SK-N-SH (cell line): ENCODE measurements at regions not wholly inside any gene's neighbourhood (a gene's known extent, or its start where the extent isn't known, plus 50 kb on each side); places are given as distances from the start of the nearest gene placed in this dataset.

Source experiments
- CTCF ChIA-PET: fragments of 300-600, 350-600 bp; formaldehyde crosslinking; extraction: SDS; loops from one replicate; lab custom pipeline; 2021; lab: Yijun Ruan, JAX
- POLR2A ChIA-PET: fragments of 350-600 bp; sonication (Branson Sonifier 250); formaldehyde crosslinking; extraction: SDS; loops from one replicate; lab custom pipeline; 2020; ENCODE audit warnings: antibody characterized with exemption, inconsistent platforms; lab: Yijun Ruan, JAX
- DNase-seq: peaks from one replicate; pipeline ENCODE4 v3.0.0; 2012
- H2AFZ ChIP-seq: fragments of 200-600 bp; sonication (generic); 2 replicates; pipeline ENCODE4 v1.8.1; 2016; ENCODE audit warnings: antibody characterized with exemption, mild to moderate bottlenecking, low read depth
- H3F3A ChIP-seq: fragments of 200-600 bp; sonication (generic); replicated peaks from 2 replicates; pipeline ENCODE3; 2016; ENCODE audit warnings: antibody characterized with exemption, mild to moderate bottlenecking; ENCODE audit not compliant: insufficient read depth
- H3K27ac ChIP-seq, 2 experiments: fragments of 200-500 bp in 1 of 2; fragments of 200-600 bp in 1 of 2; sonication (Bioruptor generic) in 1 of 2; sonication (generic), shearing (Covaris generic) in 1 of 2; 2 replicates each; pipeline versions ENCODE4 v1.5.1 to v1.6.1; 2014 to 2016; ENCODE audit warnings: low read depth in 2 of 2, inconsistent platforms in 1 of 2, low read length in 1 of 2, mild to moderate bottlenecking in 1 of 2, mixed read lengths in 1 of 2
- H3K27me3 ChIP-seq: fragments of 200-600 bp; sonication (generic), shearing (Covaris generic); 2 replicates; pipeline ENCODE4 v1.6.1; 2016; ENCODE audit warnings: mixed run types; ENCODE audit not compliant: insufficient read depth
- H3K36me3 ChIP-seq, 2 experiments: fragments of 200-500 bp in 1 of 2; fragments of 200-600 bp in 1 of 2; sonication (Bioruptor generic) in 1 of 2; sonication (generic) in 1 of 2; replicated peaks in 1 of 2; 2 replicates each; pipeline versions ENCODE3 to v1.5.1; 2014 to 2016; ENCODE audit warnings: low read length in 1 of 2, mild to moderate bottlenecking in 1 of 2; ENCODE audit not compliant: insufficient read depth in 2 of 2, control insufficient read depth in 1 of 2
- H3K4me1 ChIP-seq, 2 experiments: fragments of 200-500 bp in 1 of 2; fragments of 200-600 bp in 1 of 2; sonication (Bioruptor generic) in 1 of 2; sonication (generic), shearing (Covaris generic) in 1 of 2; 2 replicates each; pipeline versions ENCODE4 v1.5.1 to v1.6.1; 2014 to 2016; ENCODE audit warnings: low read depth in 1 of 2, low read length in 1 of 2, mixed run types in 1 of 2; ENCODE audit not compliant: insufficient read depth in 2 of 2, control insufficient read depth in 1 of 2
- H3K4me2 ChIP-seq: fragments of 200-600 bp; sonication (generic), shearing (Covaris generic); 2 replicates; pipeline ENCODE4 v1.6.1; 2017; ENCODE audit warnings: mixed run types
- H3K4me3 ChIP-seq, 2 experiments: fragments of 200-500 bp in 1 of 2; fragments of 200-600 bp in 1 of 2; sonication (Bioruptor generic) in 1 of 2; sonication (generic), shearing (Covaris generic) in 1 of 2; 2 replicates each; pipeline versions ENCODE4 v1.5.1 to v1.8.1; 2014 to 2016; ENCODE audit warnings: low read depth in 2 of 2, inconsistent platforms in 1 of 2, low read length in 1 of 2, mild to moderate bottlenecking in 1 of 2, mixed read lengths in 1 of 2, moderate library complexity in 1 of 2
- H3K79me2 ChIP-seq: fragments of 200-600 bp; sonication (generic); 2 replicates; pipeline ENCODE4 v1.8.1; 2017; ENCODE audit warnings: mild to moderate bottlenecking; ENCODE audit not compliant: insufficient read depth
- H3K9ac ChIP-seq: fragments of 200-600 bp; sonication (generic); 2 replicates; pipeline ENCODE4 v1.6.1; 2017; ENCODE audit warnings: mixed run types
- H3K9me2 ChIP-seq: fragments of 200-600 bp; sonication (generic); 2 replicates; pipeline ENCODE4 v1.6.1; 2017; ENCODE audit warnings: mixed run types
- H3K9me3 ChIP-seq: fragments of 200-600 bp; sonication (generic); 2 replicates; pipeline ENCODE4 v1.6.1; 2017; ENCODE audit warnings: mixed run types, mild to moderate bottlenecking, moderate library complexity
- H4K20me1 ChIP-seq: fragments of 200-600 bp; sonication (generic); 2 replicates; pipeline ENCODE4 v1.6.1; 2017; ENCODE audit warnings: mild to moderate bottlenecking, mixed run types; ENCODE audit not compliant: insufficient read depth
- CHD2 ChIP-seq: fragments of 150-350 bp; IDR thresholded peaks from 2 replicates; pipeline ENCODE4 v1.6.1; 2018; ENCODE audit warnings: low read length; ENCODE audit not compliant: partially characterized antibody
- ELF1 ChIP-seq: IDR thresholded peaks from 2 replicates; pipeline ENCODE4 v1.4.0; 2012
- FOSL2 ChIP-seq: IDR thresholded peaks from 2 replicates; pipeline ENCODE4 v1.4.0; 2012; ENCODE audit warnings: low read depth, mild to moderate bottlenecking, moderate library complexity, borderline replicate concordance
- FOXJ3 ChIP-seq: sonication (generic); formaldehyde crosslinking; IDR thresholded peaks from 2 replicates; pipeline ENCODE4 v1.5.1; 2020; ENCODE audit warnings: mild to moderate bottlenecking, missing genetic modification reagents
- FOXM1 ChIP-seq: IDR thresholded peaks from 2 replicates; pipeline ENCODE4 v1.4.0; 2012; ENCODE audit warnings: low read depth, mild to moderate bottlenecking
- IRF3 ChIP-seq: fragments of 150-350 bp; IDR thresholded peaks from 2 replicates; pipeline ENCODE4 v1.6.1; 2016; ENCODE audit warnings: mild to moderate bottlenecking, low read depth, low read length
- JUND ChIP-seq: IDR thresholded peaks from 2 replicates; pipeline ENCODE4 v1.4.0; 2012
- MAX ChIP-seq: IDR thresholded peaks from 2 replicates; pipeline ENCODE4 v1.4.0; 2012; ENCODE audit warnings: low read depth
- MEF2A ChIP-seq: IDR thresholded peaks from 2 replicates; pipeline ENCODE4 v1.4.0; 2012; ENCODE audit warnings: low read depth, borderline replicate concordance
- NFIC ChIP-seq: IDR thresholded peaks from 2 replicates; pipeline ENCODE4 v1.4.0; 2012; ENCODE audit warnings: borderline replicate concordance
- NRF1 ChIP-seq: IDR thresholded peaks from 2 replicates; pipeline ENCODE4 v1.6.1; 2012; ENCODE audit warnings: low read depth, mild to moderate bottlenecking, low read length
- PBX3 ChIP-seq: IDR thresholded peaks from 2 replicates; pipeline ENCODE4; 2012
- POLR2AphosphoS5 ChIP-seq: IDR thresholded peaks from 2 replicates; pipeline ENCODE4 v1.6.1; 2012; ENCODE audit warnings: low read depth, low read length
- RAD21 ChIP-seq: IDR thresholded peaks from 2 replicates; pipeline ENCODE4 v1.6.1; 2012; ENCODE audit warnings: mild to moderate bottlenecking, low read length
- RCOR1 ChIP-seq: fragments of 150-350 bp; IDR thresholded peaks from 2 replicates; pipeline ENCODE4 v1.6.1; 2017; ENCODE audit warnings: antibody characterized with exemption, low read length
- REST ChIP-seq: IDR thresholded peaks from 2 replicates; pipeline ENCODE4 v1.6.1; 2012; ENCODE audit warnings: mild to moderate bottlenecking, low read depth, low read length, moderate library complexity
- RFX5 ChIP-seq: IDR thresholded peaks from 2 replicates; pipeline ENCODE4 v1.6.1; 2012; ENCODE audit warnings: mild to moderate bottlenecking, improper control_type of control experiment, low read length
- RXRA ChIP-seq: IDR thresholded peaks from 2 replicates; pipeline ENCODE4 v1.4.0; 2012; ENCODE audit warnings: low read depth, mild to moderate bottlenecking, borderline replicate concordance
- SIN3A ChIP-seq: IDR thresholded peaks from 2 replicates; pipeline ENCODE4 v1.6.1; 2012; ENCODE audit warnings: low read depth, mild to moderate bottlenecking, low read length, moderate library complexity, borderline replicate concordance
- TCF12 ChIP-seq: IDR thresholded peaks from 2 replicates; pipeline ENCODE4 v1.4.0; 2012
- YY1 ChIP-seq: IDR thresholded peaks from 2 replicates; pipeline ENCODE4 v1.4.0; 2012; ENCODE audit warnings: low read depth, mild to moderate bottlenecking
- WGBS: methylation state at CpG from one replicate; pipeline ENCODE4 v1.1.6; 2017; ENCODE audit warnings: low lambda C conversion rate; 5-methylcytosine and 5-hydroxymethylcytosine counted together

- TF ChIP-seq JUND (no peak), MAX (no peak), RAD21 (no peak), YY1 (no peak), MEF2A (no peak), SIN3A (no peak), POLR2AphosphoS5 (no peak), FOSL2 (no peak), CHD2 (no peak), NRF1 (no peak), PBX3 (no peak), IRF3 (no peak), FOXM1 (no peak), FOXJ3 (CRISPR knock-in tag) (no peak), ELF1 (no peak)
These were observed 723.2 kb upstream of the AGA start for GRCh38 chr4:178165251-178165950.

GRCh38 chr4:178165951-178166308, 723.7 kb upstream of the AGA start:
- Histone ChIP-seq H3K9me3 (no peaks in the 10 kb centered on the region), H3K4me1 (no peaks in the 10 kb centered on the region), H3K4me3 (no peak overlapping the region), H3K9me2 (no peaks in the 10 kb centered on the region), H3K27ac (no peak overlapping the region), H4K20me1 (no peaks in the 10 kb centered on the region), H3K4me2 (no peak overlapping the region), H2AFZ (no peak overlapping the region), H3K79me2 (no peaks in the 10 kb centered on the region), H3K36me3 (no peaks in the 10 kb centered on the region), H3K27me3 (no peaks in the 10 kb centered on the region), H3F3A (no peaks in the 10 kb centered on the region), H3K9ac (no peak overlapping the region)
- ChIA-PET CTCF (no interaction called here), POLR2A (no interaction called here)
- DNase-seq = no peak
- WGBS = under 1% methylated on average over 5 of the region's 5 CpGs
- TF ChIP-seq NFIC = no peak
- no peak for TF ChIP-seq RFX5
- no peak for TF ChIP-seq YY1
- TF ChIP-seq MAX = no peak
- no peak for TF ChIP-seq TCF12
- TF ChIP-seq IRF3 = no peak
- no peak for TF ChIP-seq RCOR1
- TF ChIP-seq SIN3A = no peak
- TF ChIP-seq RXRA = no peak
- no peak for TF ChIP-seq PBX3
- no peak for TF ChIP-seq REST

More at GRCh38 chr4:178165251-178165950, 723.2 kb upstream of the AGA start:
- no peak overlapping the region for H2AFZ ChIP-seq
- no peaks in the 10 kb centered on the region for H3K27me3 ChIP-seq
- H3K79me2 ChIP-seq = no peaks in the 10 kb centered on the region
- no peaks in the 10 kb centered on the region for H3K9me2 ChIP-seq
- no peaks in the 10 kb centered on the region for H4K20me1 ChIP-seq
- no peaks in the 10 kb centered on the region for H3K36me3 ChIP-seq
- no peaks in the 10 kb centered on the region for H3F3A ChIP-seq
- no peak overlapping the region for H3K4me2 ChIP-seq
- H3K4me3 ChIP-seq = no peak overlapping the region
- ChIA-PET POLR2A (no interaction called here), CTCF (no interaction called here)
- H3K9ac ChIP-seq = no peak overlapping the region
- no peak overlapping the region for H3K27ac ChIP-seq
- H3K4me1 ChIP-seq = no peaks in the 10 kb centered on the region
- DNase-seq = no peak
- 7% methylated on average over 11 of the region's 11 CpGs for WGBS
- no peaks in the 10 kb centered on the region for H3K9me3 ChIP-seq
